ENCODE measurements at regions not wholly inside any gene's neighbourhood (a gene's known extent, or its start where the extent isn't known, plus 50 kb on each side); places are given as distances from the start of the nearest gene placed in this dataset.

DNA sequence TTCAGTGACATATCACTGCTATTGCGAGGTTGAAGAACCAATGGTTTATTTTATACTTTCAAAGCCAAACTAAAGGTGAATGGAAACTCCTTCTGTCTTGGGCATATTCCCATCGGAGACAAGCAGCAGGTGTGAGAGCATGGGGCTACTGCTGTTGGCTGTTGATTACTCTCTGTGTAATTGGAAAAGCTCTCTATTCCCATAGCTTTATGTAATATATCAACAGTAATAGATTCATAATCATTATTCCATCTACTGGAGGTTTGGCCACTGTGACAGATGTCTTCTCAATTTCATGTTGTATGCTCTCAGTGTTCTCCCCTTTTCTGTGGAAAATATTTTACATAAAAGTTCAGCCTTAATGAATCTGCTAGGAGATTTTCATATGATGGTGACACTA, 352.0 kb downstream of the BTG1 start:
- no peak for DNase-seq (ENCODE audit: low read depth)

DNA sequence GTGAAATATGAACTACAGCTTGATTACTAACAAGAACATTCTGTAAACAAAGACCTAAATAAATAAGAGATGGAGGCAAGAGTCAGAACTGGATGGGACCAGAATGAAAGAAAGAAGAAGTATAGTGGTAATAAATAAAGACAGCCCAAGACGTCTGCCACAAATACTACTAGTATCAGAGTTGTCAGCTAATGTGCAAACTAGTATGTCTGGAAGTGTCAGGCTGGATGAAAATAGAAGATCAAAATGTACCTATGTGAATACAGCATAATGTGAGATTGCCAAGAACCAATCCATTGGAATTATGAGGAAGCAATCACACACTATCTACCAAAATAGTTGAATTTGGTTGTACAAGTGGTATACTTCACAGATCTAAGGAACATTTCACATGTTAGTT, 353.0 kb downstream of the BTG1 start:
- no peak for DNase-seq (ENCODE audit: low read depth)

DNA sequence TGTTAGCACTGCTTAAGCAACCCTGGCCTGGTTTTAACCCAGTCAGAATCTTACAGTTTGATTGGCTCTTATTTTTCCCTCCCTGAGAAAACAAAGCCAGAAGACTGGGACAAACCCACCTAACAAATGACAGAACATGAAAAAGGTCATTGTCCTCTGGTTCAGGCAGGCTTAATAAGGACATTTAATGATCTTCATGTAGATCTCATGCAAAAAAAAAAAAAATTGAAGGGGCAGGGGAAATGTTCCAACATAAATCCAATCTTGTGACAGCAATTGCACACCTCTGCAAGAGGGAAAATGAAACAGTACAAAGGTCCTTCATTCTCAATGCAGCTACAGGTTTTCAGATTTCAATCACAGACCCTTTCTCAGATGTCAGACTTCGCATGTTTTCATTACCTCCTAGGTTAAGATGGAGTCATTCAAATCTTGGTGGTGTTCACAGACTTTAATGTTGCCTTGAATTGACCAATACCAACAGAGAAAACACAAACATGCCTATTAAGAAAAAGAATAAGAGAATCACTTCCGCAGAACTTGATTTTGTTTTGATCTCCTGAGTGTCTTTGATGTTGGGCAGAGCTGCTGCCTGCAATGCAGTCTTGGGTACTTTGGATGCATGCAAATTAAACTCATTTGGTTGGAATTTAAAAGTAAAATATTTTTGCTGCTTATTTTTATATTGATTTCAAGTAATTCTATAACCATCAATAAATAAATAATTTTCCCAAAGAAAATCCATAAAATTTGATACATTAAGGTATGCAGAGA, 359.0 kb downstream of the BTG1 start:
- DNase-seq (ENCODE audit: low read depth) = no peak

DNA sequence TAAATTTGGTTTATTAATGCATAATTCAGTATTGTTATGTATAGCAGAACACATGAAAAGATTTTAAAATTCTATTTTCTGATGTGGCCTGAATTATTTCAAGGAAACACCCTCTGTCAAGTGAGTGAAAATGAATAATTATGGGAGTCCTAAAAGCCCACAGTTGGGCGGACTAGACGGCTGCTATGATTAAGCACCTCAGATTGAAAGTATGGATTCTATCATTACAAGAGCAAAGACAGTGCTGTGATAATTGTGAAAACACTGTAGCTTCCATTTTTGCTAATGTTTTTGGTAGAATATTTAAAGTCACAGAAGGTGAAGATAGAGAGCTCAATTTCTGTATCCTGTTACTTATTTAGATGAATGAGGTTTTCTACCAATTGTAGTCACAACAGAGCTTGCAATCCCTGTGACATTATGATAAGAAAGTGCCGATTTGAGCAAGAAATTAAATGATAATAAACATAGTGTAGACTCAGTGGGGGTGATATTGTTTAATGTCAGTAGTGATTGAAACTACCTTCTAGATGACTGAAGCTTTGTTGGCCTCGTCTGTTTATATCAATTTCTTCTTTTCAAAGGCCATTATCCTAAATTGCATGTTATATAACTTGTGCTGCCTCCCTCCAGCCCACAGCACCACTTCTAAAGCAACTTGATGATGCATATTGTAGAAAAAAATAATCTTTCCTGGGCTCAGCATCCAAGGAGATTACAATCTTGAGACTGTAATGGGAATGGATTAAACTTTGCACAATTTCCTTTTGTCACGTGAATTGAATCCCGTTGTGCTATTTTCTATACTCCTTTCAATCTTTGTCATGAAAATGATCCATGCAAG, 359.8 kb downstream of the BTG1 start:
- DNase-seq (ENCODE audit: low read depth) = no peak

DNA sequence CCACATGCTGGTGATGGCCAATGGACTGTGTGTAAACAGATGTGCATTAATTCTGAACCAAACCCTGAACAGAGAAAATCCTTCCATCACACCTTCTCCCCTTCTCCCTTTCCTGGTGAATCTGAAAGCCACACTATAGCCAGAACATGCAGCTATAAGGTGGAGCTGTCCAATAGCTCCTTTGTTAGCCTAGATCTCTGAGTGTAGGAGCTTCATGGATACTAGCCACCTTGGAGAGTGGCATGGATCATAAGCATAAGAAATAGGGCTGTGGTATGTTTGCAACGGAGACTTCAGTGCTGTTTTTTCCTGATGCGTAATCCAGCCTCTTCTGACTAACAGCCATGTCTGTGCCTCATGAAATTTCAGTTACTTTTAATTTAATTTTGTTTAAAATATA, 364.5 kb downstream of the BTG1 start:
- peak; percentile 21 for DNase-seq (ENCODE audit: low read depth)

DNA sequence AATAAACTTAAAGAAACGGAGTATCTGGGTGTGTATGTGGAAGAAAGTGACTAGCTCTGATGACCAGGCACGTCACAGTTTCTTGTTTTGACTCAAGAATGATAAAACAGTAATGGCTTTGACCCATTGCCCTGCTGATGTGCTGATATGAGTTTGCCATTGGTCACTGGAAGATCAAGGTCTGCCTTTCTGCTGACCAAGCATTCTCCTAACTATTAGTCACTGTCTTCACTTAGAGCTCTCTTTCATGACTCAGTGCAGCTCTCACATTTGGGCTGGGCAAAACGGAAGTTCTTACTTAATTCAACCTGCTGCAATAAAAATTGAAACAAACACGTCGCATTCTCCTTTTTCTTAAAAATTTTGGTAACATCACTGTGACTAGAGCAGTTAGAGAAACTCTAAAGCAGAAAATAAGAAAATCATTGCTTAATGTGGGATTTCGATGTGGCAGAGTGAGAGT, 366.7 kb downstream of the BTG1 start:
- peak; percentile 99 for DNase-seq (ENCODE audit: low read depth)

DNA sequence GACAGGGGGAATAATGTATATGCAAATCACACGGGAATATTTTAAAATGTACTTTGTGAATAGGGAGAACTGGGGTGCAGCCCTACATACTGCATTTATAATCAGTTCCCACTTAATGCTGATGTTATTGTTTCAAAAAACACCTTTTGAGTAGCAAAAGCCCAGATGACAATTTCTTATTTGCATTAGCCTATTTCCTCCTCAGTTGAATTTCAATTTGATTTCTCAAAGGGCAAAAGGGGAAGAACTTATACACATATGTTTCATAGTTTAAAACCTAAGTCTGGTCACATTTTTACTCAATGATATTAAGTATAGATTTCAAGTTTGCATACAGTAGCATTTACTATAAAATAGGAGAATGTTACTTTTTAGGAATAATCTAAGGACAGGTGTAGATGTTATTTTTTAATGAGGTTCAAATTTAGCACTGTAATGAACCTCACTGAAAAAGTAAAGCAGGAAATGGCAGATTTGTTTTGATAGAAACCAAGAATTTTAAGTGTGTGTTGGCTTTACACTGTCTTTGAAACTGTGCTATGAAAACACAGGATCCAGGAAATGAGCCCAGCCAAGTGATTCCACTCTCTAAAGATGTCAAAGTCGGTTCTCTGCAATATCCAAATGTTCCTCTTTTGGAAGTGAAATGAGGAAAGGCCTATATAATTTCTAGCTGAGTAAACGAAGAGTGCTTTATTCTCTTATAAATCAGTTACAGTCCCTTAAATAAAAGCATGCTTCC, 367.4 kb downstream of the BTG1 start:
- DNase-seq (ENCODE audit: low read depth) = peak; percentile 59

DNA sequence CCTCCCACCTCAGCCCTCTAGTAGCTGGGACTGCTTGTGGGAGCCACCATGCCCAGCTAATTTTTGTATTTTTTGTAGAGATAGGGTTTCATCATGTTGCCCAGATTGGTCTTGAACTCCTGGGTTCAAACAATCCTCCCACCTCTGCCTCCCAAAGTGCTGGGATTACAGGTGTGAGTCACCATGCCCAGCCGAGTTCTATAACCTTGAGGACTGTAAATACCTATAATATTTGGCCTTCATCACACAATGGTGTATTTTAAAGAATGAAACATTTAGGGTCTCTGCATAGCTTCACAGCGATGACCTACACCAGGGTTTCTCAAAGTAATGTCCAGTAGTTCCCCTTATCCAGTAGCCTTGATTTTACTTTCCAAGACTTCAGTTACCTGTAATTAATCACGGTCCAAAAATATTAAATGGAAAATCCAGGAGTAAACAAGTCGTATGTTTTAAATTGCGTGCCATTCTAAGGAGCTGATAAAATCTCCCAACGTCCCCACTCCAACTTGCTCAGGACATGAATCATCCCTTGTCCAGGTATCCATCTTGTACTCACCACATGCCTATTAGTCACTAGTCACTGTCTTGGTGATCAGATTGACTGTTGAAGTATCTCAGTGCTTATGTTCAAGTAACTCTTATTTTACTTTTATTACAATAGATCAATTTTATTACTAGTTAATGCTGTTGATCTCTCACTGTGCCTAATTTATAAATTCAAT, 368.2 kb downstream of the BTG1 start:
- peak; percentile 94 for DNase-seq (ENCODE audit: low read depth)

DNA sequence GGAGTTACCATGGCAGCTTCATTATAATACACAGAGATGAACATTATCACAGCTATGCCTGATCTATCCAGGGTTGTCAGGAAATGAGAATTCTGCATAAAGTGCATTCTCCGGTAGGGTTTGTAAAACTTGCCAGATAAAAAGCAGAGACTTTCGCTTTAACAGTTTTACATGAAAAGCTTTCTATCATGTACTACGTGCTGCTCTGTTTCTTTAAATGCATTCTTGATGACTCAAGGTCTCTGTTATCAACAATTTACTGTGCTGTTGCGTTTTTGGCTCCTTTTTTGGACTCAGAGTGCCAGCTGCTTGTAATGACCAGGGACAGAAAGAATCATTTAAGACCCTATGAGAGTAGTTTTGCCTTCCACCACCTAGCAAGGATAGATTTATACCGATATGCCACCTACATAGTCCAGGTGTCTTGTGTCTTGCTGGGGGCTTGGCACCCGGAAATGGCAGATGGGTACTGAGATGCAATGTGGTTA, 371.2 kb downstream of the BTG1 start:
- peak; percentile 83 for DNase-seq (ENCODE audit: low read depth)

DNA sequence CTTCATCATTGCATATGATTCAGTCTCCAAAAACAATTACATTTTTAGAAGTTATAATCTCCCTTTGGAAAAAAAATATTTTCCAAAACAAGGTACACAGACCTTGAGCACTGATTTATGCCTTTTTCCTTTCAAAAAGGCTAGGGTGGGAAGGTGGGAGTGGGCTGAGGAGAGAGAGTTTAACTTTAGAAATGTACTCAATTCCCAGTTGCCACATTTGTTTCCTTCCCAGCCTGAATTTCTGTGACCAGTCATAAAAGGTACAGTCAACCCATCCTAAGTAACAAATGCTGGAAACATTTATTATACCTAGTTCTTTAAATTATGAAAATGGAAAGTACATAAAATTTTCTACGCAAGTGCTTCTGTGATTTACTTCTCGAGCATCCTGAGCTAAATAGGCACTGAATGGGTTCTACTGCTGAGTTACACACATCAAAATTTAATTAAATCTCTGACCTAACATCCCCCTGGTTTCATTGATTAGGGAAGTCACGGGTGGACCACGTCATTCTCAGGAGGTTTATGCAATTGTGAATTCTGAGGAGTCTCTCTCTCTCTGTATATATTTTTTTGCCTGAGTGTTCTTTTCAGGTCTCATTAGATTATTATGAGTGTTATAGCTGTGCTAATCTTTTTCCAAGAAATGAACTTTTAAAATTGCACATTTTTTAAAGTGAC, 371.8 kb downstream of the BTG1 start:
- no peak for DNase-seq (ENCODE audit: low read depth)

DNA sequence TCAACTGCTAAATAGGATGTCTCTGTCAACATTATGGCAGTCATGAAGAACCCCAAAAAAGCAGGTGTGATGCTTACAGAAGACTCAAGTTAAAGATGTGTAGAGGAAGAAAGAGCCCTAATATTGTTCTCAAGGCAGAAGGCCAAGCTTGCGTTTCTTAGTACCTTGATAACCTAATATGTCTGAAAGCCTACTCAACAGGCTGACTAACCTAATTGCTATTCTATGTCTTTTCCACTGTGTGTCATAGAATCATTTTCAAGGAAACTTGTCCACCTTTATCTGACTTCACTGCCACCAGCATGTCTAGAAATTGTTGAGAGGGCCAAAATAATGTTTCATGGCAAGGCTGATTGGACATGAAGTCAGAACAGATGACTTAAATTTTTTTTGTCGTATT, 373.2 kb downstream of the BTG1 start:
- DNase-seq (ENCODE audit: low read depth) = peak; percentile 66

DNA sequence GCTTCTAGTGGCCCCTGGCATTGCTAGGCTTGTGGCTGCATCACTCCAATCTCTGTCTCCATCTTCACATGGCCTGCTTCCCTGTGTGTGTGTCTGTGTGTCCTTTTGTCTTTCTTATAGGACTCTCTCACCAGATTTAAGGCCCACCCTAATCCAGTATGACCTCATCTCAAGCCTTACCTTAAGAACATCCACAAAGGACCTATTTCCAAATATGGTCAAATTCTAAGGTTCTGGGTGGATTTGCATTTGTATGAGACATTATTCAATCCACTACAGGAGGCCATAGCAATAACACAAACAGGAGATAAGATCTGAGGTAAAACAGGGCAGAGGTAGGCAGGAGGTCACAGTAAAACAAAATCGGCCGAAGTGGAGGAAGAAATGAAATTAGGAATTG, 375.9 kb downstream of the BTG1 start:
- DNase-seq (ENCODE audit: low read depth) = peak; percentile 64

DNA sequence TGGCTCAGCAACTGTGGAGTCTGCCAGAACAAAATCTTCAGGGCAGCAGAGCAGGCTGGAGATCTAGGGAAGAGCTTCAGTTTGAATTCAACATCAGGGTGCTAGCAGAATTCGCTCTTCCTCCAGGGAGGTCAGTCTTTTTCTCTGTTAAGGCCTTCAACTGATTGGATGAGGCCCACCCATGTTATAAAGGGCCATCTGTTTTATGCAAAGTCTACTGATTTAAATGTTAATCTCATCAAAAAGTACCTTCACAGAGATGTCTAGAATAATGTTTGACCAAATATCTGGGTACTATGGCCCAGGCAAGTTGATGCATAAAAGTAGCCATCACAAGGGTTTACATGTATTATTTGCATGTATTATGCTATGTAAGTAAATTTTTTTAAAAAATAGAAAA, 378.4 kb downstream of the BTG1 start:
- DNase-seq (ENCODE audit: low read depth) = no peak

DNA sequence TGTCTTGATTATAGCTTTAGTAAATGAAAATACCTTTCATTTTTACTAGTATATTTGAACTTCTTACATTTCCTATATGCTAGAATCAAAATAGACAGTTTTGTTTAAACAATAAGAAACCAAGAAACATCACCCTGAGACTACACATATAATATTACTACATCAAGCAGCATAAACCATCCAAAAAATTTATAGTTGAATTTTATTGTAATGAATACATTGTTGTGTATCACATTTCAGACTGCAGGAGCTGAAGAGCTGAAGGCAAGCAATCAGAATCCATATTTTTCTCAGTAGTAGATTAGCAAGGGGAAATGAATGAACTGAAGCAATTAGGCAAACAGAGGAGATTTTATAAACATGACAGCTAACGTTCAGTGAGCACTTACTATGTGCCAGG, 379.2 kb downstream of the BTG1 start:
- DNase-seq (ENCODE audit: low read depth) = no peak

DNA sequence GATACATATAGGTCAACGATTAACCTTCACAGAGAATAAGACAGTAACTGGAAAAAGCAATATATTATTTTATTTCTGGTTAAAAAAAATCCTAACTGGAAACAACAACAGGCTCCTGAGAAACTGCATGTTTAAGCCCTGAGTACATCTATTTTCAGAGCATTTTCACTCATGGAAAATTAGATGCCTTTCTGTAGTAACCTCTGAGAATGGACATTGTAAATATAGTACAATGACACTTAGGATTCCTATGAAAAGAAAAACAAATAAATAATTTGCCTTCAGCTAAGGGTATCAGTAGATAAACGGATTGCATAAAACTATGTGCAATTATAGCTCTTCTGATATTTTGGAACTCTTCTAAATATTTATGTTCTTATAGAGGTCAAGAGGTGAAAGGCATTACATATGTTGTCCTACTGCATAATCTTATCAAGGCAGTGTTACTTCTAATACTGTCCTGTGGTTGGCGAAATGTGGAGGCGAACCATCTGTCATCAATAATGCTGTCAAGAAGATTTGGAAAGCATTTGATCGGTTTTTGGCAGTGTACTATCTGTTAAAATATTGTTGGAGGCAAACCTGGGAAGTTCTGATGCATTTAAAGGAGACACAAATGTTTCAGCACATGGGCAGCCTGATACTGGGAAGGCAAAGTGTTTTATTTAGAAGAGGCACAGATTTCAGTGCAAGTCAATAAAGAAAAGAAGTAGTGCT, 381.8 kb downstream of the BTG1 start:
- DNase-seq (ENCODE audit: low read depth) = no peak

DNA sequence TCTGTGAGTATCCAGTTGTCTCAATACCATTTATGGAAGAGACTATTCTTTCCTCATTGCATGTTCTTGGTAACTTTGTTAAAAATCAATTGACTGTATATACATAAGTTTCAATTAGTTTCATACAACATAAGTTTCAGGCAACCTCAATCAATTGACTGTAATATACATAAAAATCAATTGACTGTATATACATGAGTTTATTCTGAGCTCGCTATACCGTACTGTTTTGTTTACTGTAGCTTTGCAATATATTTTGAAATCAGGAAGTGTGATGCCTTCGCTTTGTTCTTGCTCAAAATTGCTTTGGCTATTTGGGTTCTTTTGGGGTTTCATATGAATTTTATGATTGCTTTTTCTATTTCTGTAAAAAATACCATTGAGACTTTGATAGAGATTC, 392.0 kb downstream of the BTG1 start:
- DNase-seq (ENCODE audit: low read depth) = no peak

DNA sequence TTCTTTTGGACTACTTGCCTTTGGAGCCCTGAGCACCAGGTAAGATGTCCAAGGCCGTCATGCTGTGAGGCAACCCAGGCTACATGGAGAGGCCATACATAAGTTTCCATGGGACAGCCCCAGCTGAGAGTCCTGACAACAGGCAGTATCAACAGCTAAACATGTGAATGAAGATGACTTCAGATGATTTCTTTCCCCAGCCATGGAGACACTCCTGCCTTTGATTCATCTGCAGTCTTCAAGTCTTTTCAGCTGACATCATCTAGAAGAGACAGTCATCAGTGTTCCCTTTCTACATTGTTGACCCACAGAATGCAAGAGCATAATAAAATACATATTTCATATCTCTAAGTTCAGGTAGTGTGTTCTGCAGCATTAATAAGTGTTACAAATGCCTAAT, 398.7 kb downstream of the BTG1 start:
- DNase-seq (ENCODE audit: low read depth) = no peak

DNA sequence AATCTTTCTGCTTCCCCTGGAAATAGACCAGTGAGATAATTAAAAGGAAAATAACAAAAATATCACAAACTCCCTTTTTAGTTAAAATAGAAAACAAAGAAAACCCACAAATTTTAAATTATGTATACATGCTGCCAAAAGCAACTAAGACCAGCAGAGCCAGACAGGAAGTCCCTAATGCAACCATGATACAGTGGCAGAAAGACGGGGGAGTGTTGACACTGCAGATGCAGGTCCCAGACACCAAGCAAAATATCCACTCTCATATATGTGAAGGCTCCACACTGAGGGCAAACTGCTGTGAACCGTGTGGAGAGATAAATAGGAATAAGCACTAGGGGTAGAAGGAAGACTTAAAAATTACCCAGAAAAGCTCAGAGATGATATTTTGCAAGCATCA, 401.0 kb downstream of the BTG1 start:
- no peak for DNase-seq (ENCODE audit: low read depth)

DNA sequence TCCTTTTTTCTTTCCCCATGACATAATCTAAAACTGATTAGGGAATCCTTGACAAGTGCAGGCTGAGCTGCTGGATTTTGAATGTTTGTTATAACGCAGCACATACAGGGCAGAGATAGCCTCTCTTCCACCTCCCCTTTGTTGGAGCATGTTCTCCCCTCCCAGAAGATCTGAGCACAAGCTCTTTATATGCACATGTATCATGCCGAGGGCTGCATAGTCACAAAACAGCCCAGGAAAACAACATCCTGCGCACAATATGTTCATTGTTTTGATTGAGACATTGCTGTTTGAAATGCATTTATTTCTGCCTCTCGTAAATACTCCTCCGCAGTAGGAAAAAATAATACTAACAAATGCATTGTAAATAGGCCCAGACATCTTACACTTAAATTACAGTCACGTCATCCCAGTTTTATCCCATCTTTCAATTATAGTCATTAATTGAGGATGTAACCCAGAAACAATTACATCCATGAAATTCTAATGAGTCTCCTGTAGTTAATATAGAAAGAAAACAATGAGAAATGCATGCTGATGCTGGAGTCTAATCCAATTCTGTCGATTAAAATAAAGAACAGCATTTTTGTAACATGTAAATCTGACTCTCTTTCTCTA, 401.8 kb downstream of the BTG1 start:
- DNase-seq (ENCODE audit: low read depth) = no peak

DNA sequence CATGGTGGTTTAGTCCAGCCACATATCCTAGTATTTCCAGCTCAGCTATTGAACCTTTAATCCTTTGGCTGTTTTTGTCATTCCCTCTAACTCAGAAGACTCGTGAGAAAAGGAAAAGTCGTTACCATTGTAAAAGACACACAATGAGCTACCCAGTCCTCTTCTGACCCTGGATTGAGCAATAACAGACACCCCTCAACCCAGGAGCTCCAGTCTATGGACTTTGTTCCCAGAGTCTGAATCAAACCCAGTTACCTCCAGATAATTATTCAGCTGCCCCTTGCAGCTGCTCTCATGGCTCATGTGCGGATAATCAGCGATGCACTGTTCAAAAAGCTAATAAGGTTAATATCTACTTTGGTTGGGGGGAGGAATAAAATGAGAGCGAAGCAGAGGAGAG, 402.4 kb downstream of the BTG1 start:
- DNase-seq (ENCODE audit: low read depth) = no peak
